HEK293T (cell line): ENCODE measurements at regions not wholly inside any gene's neighbourhood (a gene's known extent, or its start where the extent isn't known, plus 50 kb on each side); places are given as distances from the start of the nearest gene placed in this dataset.
A peak's percentile ranks its signal among the peaks of the same experiment; 100 is the strongest.
"Not testable (repeated sequence)": the region's sequence is repeated elsewhere in the genome, so short reads cannot be mapped to it uniquely, and the experiment has no call there.

Experiments used
- CTCF ChIA-PET: fragments of 350-600 bp; formaldehyde crosslinking; extraction: SDS; loops from one replicate; lab custom pipeline; 2021; ENCODE audit warnings: antibody characterized with exemption, inconsistent platforms; lab: Yijun Ruan, JAX
- POLR2A ChIA-PET: fragments of 350-600 bp; formaldehyde crosslinking; extraction: SDS; loops from one replicate; lab custom pipeline; 2020; ENCODE audit warnings: antibody characterized with exemption, inconsistent platforms; lab: Yijun Ruan, JAX
- DNase-seq: peaks from one replicate; pipeline ENCODE4 v3.0.0; 2012; ENCODE audit warnings: mixed read lengths; ENCODE audit errors: extremely low spot score
- ARNT ChIP-seq: fragments of 450-650 bp; IDR thresholded peaks from 2 replicates; pipeline ENCODE4 v1.6.1; 2017; ENCODE audit warnings: mild to moderate bottlenecking
- BHLHE40 ChIP-seq: fragments of 450-650 bp; IDR thresholded peaks from 2 replicates; pipeline ENCODE4 v1.6.1; 2016; ENCODE audit warnings: mild to moderate bottlenecking, moderate library complexity, borderline replicate concordance
- CTBP1 ChIP-seq: fragments of 450-650 bp; IDR thresholded peaks from 2 replicates; pipeline ENCODE4 v1.6.1; 2016; ENCODE audit warnings: borderline replicate concordance
- ELF4 ChIP-seq: fragments of 450-650 bp; IDR thresholded peaks from 2 replicates; pipeline ENCODE4 v1.6.1; 2017; ENCODE audit warnings: antibody characterized with exemption
- FOXA1 ChIP-seq: fragments of 450-650 bp; IDR thresholded peaks from 2 replicates; pipeline ENCODE4 v1.6.1; 2016; ENCODE audit warnings: mild to moderate bottlenecking
- FOXK2 ChIP-seq: fragments of 450-650 bp; IDR thresholded peaks from 2 replicates; pipeline ENCODE4 v1.6.1; 2016; ENCODE audit warnings: mild to moderate bottlenecking
- FOXM1 ChIP-seq: fragments of 450-650 bp; IDR thresholded peaks from 2 replicates; pipeline ENCODE4 v1.6.1; 2017; ENCODE audit warnings: mild to moderate bottlenecking, borderline replicate concordance
- HDGF ChIP-seq: fragments of 450-650 bp; IDR thresholded peaks from 2 replicates; pipeline ENCODE4 v1.6.1; 2017; ENCODE audit warnings: antibody characterized with exemption, borderline replicate concordance
- L3MBTL2 ChIP-seq: fragments of 450-650 bp; conservative IDR thresholded peaks from 2 replicates; pipeline ENCODE4 v1.6.1; 2016; ENCODE audit warnings: mild to moderate bottlenecking
- LEF1 ChIP-seq: fragments of 450-650 bp; IDR thresholded peaks from 2 replicates; pipeline ENCODE4 v1.6.1; 2017; ENCODE audit warnings: mild to moderate bottlenecking, borderline replicate concordance
- NFRKB ChIP-seq: fragments of 450-650 bp; IDR thresholded peaks from 2 replicates; pipeline ENCODE4 v1.6.1; 2016; ENCODE audit warnings: mild to moderate bottlenecking, moderate library complexity
- PKNOX1 ChIP-seq: fragments of 450-650 bp; IDR thresholded peaks from 2 replicates; pipeline ENCODE4 v1.6.1; 2016
- SP1 ChIP-seq: fragments of 450-650 bp; IDR thresholded peaks from 2 replicates; pipeline ENCODE4 v1.6.1; 2017
- SUZ12 ChIP-seq: fragments of 450-650 bp; IDR thresholded peaks from 2 replicates; pipeline ENCODE4 v1.6.1; 2016; ENCODE audit warnings: mild to moderate bottlenecking
- TARDBP ChIP-seq: fragments of 450-650 bp; IDR thresholded peaks from 2 replicates; pipeline ENCODE4 v1.6.1; 2016
- ZNF384 ChIP-seq: fragments of 450-650 bp; IDR thresholded peaks from 2 replicates; pipeline ENCODE4 v1.6.1; 2016

GRCh38 chr7:142563470-142563869, 185.8 kb upstream of the PRSS1 start:
- CTCF ChIA-PET, result interaction anchor here (0.6 kb wide), 1 partner anchor 105 kb away, joined by 3 read pairs; no protein-coding TSS in a partner anchor
- no peak for DNase-seq
- POLR2A ChIA-PET, result no interaction called here
- TF ChIP-seq ELF4 (no peak), FOXK2 (no peak), PKNOX1 (no peak), L3MBTL2 (no peak), ARNT (no peak), TARDBP (no peak), HDGF (no peak), CTBP1 (no peak), LEF1 (no peak), SUZ12 (no peak), FOXA1 (no peak), BHLHE40 (no peak), FOXM1 (no peak), ZNF384 (no peak), NFRKB (no peak)

GRCh38 chr7:142562688-142563087, 186.6 kb upstream of the PRSS1 start:
- ChIA-PET POLR2A (no interaction called here), CTCF (interaction anchor here (0.6 kb wide), 1 partner anchor 51 kb away, joined by 4 read pairs; no protein-coding TSS in a partner anchor)
- TF ChIP-seq ZNF384 (no peak), PKNOX1 (no peak), FOXK2 (no peak), L3MBTL2 (no peak), NFRKB (no peak), CTBP1 (no peak), SUZ12 (no peak), FOXA1 (no peak), SP1 (no peak), ELF4 (no peak)
- DNase-seq, result no peak

- CTCF ChIA-PET, result interaction anchor here (0.9 kb wide), 1 partner anchor 26 kb away, joined by 4 read pairs; no protein-coding TSS in a partner anchor
- POLR2A ChIA-PET, DNase-seq: not testable (repeated sequence)
These were observed 187.9 kb upstream of the PRSS1 start for GRCh38 chr7:142561396-142561795.

- CTCF ChIA-PET, DNase-seq, POLR2A ChIA-PET: not testable (repeated sequence)
These were observed 188.5 kb upstream of the PRSS1 start for GRCh38 chr7:142560770-142561169.

GRCh38 chr7:142560166-142560565, 189.1 kb upstream of the PRSS1 start:
- TF ChIP-seq LEF1, result no peak
- no peak for TF ChIP-seq L3MBTL2
- no peak for TF ChIP-seq HDGF
- no peak for TF ChIP-seq ARNT
- TF ChIP-seq PKNOX1, result no peak
- no peak for TF ChIP-seq ELF4
- TF ChIP-seq BHLHE40, result no peak
- TF ChIP-seq ZNF384, result no peak
- TF ChIP-seq CTBP1, result no peak
- no peak for TF ChIP-seq FOXK2
- no peak for TF ChIP-seq NFRKB
- no peak for TF ChIP-seq TARDBP
- TF ChIP-seq SUZ12, result no peak
- ChIA-PET POLR2A (no interaction called here), CTCF (no interaction called here)
- DNase-seq, result no peak

- ChIA-PET CTCF (interaction anchor here (0.8 to 1.3 kb wide), 15 partner anchors 10 to 219 kb away, joined by 3 to 17 read pairs (median 4); no protein-coding TSS in a partner anchor), POLR2A (no interaction called here)
- TF ChIP-seq HDGF (no peak), ZNF384 (no peak), ARNT (no peak), CTBP1 (no peak), FOXM1 (no peak), PKNOX1 (peak; percentile 41), LEF1 (no peak)
- peak; percentile 74 for DNase-seq
These were observed 191.2 kb upstream of the PRSS1 start for GRCh38 chr7:142557971-142558582.
